Right lobe of liver (tissue), 6 donors: ENCODE measurements at regions not wholly inside any gene's neighbourhood (a gene's known extent, or its start where the extent isn't known, plus 50 kb on each side); places are given as distances from the start of the nearest gene placed in this dataset.

ENCODE experiments used
- ATAC-seq, 4 donors: fragments of 200-7000 bp; cut with Tn5 transposase; one replicate each; pipeline ENCODE4 v1.9.1; 2020; ENCODE audit warnings: mild to moderate bottlenecking in 4 of 4, moderate library complexity in 4 of 4
- DNase-seq, 3 donors: peaks; one replicate each; pipeline ENCODE4 v3.0.0-alpha.2; 2020
- H3K27ac ChIP-seq, 3 donors: fragments of 200-600 bp; one replicate each; pipeline ENCODE4 v1.8.0; 2022
- H3K27me3 ChIP-seq, 2 donors: fragments of 200-600 bp; one replicate each; pipeline ENCODE4 v1.8.0; 2022
- H3K36me3 ChIP-seq, 4 donors: fragments of 200-600 bp; sonication (generic) in 1 of 4; one replicate each; pipeline versions ENCODE4 v1.5.1 to v1.8.0; 2017 to 2022; ENCODE audit warnings: control low read depth in 1 of 4
- H3K4me1 ChIP-seq, 4 donors: fragments of 200-600 bp; sonication (generic) in 1 of 4; one replicate each; pipeline versions ENCODE4 v1.5.1 to v1.8.0; 2017 to 2022; ENCODE audit warnings: control low read depth in 1 of 4
- H3K4me3 ChIP-seq, 3 donors: fragments of 200-600 bp; one replicate each; pipeline ENCODE4 v1.8.0; 2022
- H3K9me3 ChIP-seq, 4 donors: fragments of 200-600 bp; sonication (generic) in 1 of 4; one replicate each; pipeline versions ENCODE4 v1.5.1 to v1.8.0; 2017 to 2022; ENCODE audit warnings: control low read depth in 1 of 4
- POLR2A ChIP-seq: fragments of 450-650 bp; IDR thresholded peaks from one replicate; pipeline ENCODE4 v1.6.1; 2017; ENCODE audit warnings: antibody characterized with exemption, mild to moderate bottlenecking
- WGBS: methylation state at CpG from one replicate; pipeline ENCODE4 v1.1.6; 2018; ENCODE audit warnings: low coverage, low lambda C conversion rate; ENCODE audit not compliant: insufficient coverage; ENCODE audit errors: missing lambda C conversion rate; 5-methylcytosine and 5-hydroxymethylcytosine counted together
- intact Hi-C, 2 donors: fragments of 100-400 bp; cut with DNase I; formaldehyde crosslinking; loops; one replicate each; pipeline versions ENCODE4 v1.11.2 to v1.14.1; 2022
- TF ChIP-seq, protein P1 (sequence below), 4 donors: fragments of 200-600 bp in 3 of 4; fragments of 450-650 bp in 1 of 4; IDR thresholded peaks; one replicate each; pipeline versions ENCODE4 v1.5.1 to v1.8.0; 2016 to 2022; ENCODE audit warnings: antibody characterized with exemption in 4 of 4, mild to moderate bottlenecking in 2 of 4
- donor health status: DM: no; HTN: yes; CAD: no.
- donor health status: DM: no; HTN: no; CAD: no.
- donor health status: DM: no; HTN: no; CAD: no.
- donor health status: DM: no; HTN: yes; CAD: no.
- donor health status: DM: no; HTN: yes; CAD: no.

- 80% methylated on average over 1 of the region's 3 CpGs for WGBS
These were observed 911.7 kb upstream of the NCAM2 start for GRCh38 chr21:20086508-20086907.

GRCh38 chr21:20106368-20106767 is 891.8 kb upstream of the NCAM2 start:
- DNase-seq (no peak), ATAC-seq (no peak)
- Histone ChIP-seq H3K4me3 (no peak overlapping the region), H3K9me3 (no peaks in the 10 kb centered on the region), H3K4me1 (no peaks in the 10 kb centered on the region), H3K27ac (no peak overlapping the region), H3K36me3 (no peaks in the 10 kb centered on the region), H3K27me3 (no peaks in the 10 kb centered on the region)
- intact Hi-C loops, result no loop called here
- TF ChIP-seq POLR2A, result no peak
- TF ChIP-seq, protein P1, sequence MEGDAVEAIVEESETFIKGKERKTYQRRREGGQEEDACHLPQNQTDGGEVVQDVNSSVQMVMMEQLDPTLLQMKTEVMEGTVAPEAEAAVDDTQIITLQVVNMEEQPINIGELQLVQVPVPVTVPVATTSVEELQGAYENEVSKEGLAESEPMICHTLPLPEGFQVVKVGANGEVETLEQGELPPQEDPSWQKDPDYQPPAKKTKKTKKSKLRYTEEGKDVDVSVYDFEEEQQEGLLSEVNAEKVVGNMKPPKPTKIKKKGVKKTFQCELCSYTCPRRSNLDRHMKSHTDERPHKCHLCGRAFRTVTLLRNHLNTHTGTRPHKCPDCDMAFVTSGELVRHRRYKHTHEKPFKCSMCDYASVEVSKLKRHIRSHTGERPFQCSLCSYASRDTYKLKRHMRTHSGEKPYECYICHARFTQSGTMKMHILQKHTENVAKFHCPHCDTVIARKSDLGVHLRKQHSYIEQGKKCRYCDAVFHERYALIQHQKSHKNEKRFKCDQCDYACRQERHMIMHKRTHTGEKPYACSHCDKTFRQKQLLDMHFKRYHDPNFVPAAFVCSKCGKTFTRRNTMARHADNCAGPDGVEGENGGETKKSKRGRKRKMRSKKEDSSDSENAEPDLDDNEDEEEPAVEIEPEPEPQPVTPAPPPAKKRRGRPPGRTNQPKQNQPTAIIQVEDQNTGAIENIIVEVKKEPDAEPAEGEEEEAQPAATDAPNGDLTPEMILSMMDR (IDR thresholded peaks at IDR 0.05), result no peak
- 18% methylated on average over 2 of the region's 2 CpGs for WGBS

More at GRCh38 chr21:20086508-20086907, 911.7 kb upstream of the NCAM2 start:
- intact Hi-C loops, result no loop called here
- ATAC-seq (no peak), DNase-seq (no peak)
- no peaks in the 10 kb centered on the region for H3K27me3 ChIP-seq
- no peaks in the 10 kb centered on the region for H3K36me3 ChIP-seq
- no peak for TF ChIP-seq POLR2A
- TF ChIP-seq, protein P1 (IDR thresholded peaks at IDR 0.05), result no peak
- no peaks in the 10 kb centered on the region for H3K9me3 ChIP-seq
- H3K4me1 ChIP-seq, result no peaks in the 10 kb centered on the region
- H3K4me3 ChIP-seq, result no peak overlapping the region
- no peak overlapping the region for H3K27ac ChIP-seq

DNA sequence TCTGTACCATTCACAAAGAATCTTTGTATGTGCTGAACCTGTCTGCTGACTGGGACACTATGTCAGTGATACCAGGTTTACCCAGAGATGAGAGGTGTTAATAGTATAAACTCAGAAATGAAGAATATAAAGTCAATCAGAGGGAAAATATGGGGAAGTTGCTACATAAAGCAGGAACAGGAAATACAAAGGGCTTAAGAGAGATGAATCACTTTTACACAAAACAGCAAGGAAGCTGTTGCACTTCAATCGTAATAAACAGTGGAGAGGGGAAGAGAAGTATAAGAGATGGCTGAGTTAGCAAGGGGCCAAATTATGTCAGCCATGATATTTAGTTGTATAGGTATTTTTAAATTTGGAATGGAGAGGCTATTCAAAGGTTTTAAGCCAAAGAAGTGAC is 890.2 kb upstream of the NCAM2 start:
- intact Hi-C loops, result no loop called here
- TF ChIP-seq POLR2A, result no peak
- TF ChIP-seq, protein P1 (IDR thresholded peaks at IDR 0.05), result no peak
- ATAC-seq, result no peak
- H3K4me3 ChIP-seq, result no peak overlapping the region
- H3K4me1 ChIP-seq, result no peaks in the 10 kb centered on the region
- no peaks in the 10 kb centered on the region for H3K36me3 ChIP-seq
- no peak overlapping the region for H3K27ac ChIP-seq
- no peak for DNase-seq
- H3K27me3 ChIP-seq, result no peaks in the 10 kb centered on the region
- no peaks in the 10 kb centered on the region for H3K9me3 ChIP-seq
- WGBS, result 36% methylated on average over 1 of the region's 1 CpG

DNA sequence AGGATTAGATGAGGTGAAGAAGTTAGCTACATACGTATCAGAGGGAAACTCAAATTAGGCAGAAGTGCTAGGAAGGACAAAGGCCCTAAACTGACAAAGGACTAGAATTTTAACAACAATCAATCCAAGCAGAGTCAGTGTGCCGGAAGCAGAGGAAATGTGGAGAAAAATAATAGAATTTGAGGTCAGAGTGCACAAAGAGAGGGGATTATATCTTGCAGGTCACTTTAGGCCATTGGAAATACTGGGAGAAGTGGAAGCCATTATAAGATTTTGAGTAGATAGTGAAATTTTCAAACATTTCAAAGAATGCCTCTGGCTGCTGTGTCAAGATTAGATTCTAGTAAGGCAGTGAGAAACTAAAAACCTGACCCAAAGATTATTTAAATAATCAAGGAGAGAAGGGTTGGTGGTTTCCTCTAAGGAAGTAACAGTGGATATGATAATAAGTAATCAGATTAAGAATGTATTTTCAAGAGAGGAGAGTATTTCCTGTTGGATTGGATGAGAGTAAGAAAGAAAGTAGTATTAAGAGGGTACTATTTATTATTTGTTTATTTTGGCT is 889.2 kb upstream of the NCAM2 start:
- 54% methylated on average over 2 of the region's 2 CpGs for WGBS
- no peak overlapping the region for H3K27ac ChIP-seq
- H3K4me3 ChIP-seq, result no peak overlapping the region
- intact Hi-C loops, result no loop called here
- ATAC-seq, result no peak
- no peaks in the 10 kb centered on the region for H3K27me3 ChIP-seq
- no peak for TF ChIP-seq POLR2A
- no peaks in the 10 kb centered on the region for H3K9me3 ChIP-seq
- DNase-seq, result no peak
- H3K36me3 ChIP-seq, result no peaks in the 10 kb centered on the region
- no peaks in the 10 kb centered on the region for H3K4me1 ChIP-seq

- H3K4me1 ChIP-seq, result no peaks in the 10 kb centered on the region
- H3K4me3 ChIP-seq, result no peak overlapping the region
- no peak for TF ChIP-seq POLR2A
- TF ChIP-seq, protein P1 (IDR thresholded peaks at IDR 0.05), result no peak
- ATAC-seq, result no peak
- H3K36me3 ChIP-seq, result no peaks in the 10 kb centered on the region
- no peaks in the 10 kb centered on the region for H3K27me3 ChIP-seq
- DNase-seq, result no peak
- H3K9me3 ChIP-seq, result no peaks in the 10 kb centered on the region
- 48% methylated on average over 2 of the region's 2 CpGs for WGBS
- intact Hi-C loops, result no loop called here
- no peak overlapping the region for H3K27ac ChIP-seq
These were observed 887.8 kb upstream of the NCAM2 start for GRCh38 chr21:20110368-20110767.
